GOT3 (cell line): ENCODE measurements at regions not wholly inside any gene's neighbourhood (a gene's known extent, or its start where the extent isn't known, plus 50 kb on each side); places are given as distances from the start of the nearest gene placed in this dataset.
A peak's percentile ranks its signal among the peaks of the same experiment; 100 is the strongest.

ENCODE experiments used
- DNase-seq: peaks from one replicate; lab custom pipeline; 2025; ENCODE audit warnings: mixed read lengths; lab: John Stamatoyannopoulos, UW

DNA sequence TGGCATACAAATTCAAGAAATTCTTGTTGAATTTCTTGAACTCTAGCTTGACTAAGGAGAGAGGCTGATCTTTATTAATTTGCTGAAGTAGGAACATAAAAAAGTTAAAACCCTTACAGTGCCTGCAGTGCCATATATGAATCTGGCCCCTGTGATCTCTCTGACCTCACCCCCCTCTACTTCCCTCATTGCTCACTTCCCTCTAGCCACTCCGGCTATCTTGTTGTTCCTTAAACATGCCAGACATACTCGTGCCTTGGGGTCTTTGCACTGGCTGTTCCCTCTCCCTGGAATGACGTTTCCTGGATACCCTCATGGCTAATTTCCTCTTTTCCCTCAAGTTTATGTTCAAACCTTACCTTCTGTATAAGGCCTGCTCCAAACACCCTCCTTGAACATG, 246.3 kb upstream of the SIX2 start:
- DNase-seq: no peak

DNA sequence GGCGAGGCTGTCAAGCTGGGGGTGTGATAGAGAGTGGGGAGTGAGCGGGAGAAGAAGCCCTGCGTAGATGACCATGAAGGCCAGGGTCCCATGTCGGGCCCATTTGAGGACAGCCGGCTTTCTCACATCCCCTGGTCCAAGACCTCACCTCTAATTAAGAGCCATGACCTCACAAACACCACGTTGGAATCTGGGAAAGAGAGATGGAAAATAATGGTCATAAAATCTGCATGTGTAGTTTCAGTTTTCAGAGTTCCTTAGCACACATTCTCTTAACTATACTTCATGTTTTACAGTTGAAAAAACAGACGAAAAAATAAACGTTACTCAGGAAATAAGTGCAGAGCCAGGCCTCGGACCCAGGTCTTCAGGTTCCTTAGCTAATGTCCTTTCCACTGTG, 244.8 kb upstream of the SIX2 start:
- no peak for DNase-seq

DNA sequence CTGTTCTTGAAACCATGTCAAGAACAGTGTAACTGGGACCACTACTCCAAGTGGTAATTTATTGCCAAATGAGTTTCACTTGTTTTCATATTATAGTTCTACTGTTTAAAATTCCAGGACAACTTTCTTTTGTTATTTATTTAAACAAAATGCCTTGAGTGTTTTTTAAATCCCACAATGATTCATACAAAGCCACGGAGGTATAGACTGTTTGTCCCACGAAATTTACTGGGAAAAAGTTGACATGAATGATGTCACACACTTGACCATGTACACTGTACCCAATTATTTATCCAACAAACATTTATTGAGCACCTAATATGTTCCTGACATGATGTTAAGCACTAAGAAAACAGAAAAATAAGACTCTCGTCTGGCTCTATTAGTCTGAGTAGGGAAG, 243.9 kb upstream of the SIX2 start:
- no peak for DNase-seq

DNA sequence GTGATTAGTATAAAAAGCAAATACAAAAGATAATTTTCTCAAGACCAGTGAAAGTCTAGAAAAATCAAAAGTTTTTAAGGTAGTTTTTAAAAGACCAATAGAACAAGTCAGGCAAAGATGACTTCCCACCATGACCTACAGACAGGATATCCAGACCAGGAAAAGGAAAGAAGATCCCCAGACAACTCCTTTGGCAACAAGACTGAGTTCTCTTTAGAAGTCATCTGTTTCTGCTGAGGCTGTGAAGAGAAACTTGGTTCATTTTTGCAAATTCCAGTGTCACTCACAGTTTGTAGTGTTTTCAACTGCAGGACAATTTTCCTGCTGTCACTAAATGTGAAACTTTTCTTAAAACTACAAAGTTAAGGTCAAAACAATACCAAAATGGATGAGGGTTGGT, 240.9 kb upstream of the SIX2 start:
- DNase-seq: no peak

DNA sequence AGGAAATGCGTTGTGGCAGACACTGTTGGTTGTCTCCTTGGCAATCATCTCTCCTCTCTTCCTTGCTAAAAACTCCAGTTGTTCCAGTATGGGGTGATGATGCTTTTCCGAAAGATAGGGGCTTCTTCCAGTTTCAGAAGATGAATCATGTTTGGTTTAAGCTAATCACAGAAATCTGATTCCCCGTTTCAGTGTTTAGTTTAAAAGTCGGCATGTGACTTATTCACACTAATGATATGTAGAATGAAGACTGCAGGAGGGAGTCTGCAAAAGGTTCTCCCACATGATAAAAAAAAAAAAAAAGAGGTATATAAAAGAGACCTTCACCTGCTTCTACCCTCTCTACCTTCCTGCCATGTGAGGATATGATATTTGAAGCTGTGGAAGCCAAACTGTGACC, 239.0 kb upstream of the SIX2 start:
- no peak for DNase-seq

DNA sequence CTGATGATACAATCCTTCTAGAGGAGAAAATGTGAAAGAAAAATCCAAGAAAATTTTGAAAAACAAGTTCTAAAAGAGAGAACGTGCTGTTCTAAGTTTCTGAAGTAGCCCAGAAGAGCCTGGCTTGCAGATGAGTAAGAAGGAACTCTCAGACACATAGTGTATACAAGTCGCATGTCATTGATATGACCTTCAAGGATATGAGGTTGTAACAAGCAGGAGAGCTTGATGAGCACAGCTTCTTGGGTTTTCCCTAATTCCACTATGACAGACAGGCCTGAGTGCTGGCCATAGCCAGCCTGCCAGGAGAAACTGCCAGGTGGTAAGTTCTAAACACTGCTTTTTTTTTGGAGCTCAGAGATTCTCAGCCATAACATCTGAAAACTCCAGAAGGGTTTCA, 235.7 kb upstream of the SIX2 start:
- DNase-seq: no peak

DNA sequence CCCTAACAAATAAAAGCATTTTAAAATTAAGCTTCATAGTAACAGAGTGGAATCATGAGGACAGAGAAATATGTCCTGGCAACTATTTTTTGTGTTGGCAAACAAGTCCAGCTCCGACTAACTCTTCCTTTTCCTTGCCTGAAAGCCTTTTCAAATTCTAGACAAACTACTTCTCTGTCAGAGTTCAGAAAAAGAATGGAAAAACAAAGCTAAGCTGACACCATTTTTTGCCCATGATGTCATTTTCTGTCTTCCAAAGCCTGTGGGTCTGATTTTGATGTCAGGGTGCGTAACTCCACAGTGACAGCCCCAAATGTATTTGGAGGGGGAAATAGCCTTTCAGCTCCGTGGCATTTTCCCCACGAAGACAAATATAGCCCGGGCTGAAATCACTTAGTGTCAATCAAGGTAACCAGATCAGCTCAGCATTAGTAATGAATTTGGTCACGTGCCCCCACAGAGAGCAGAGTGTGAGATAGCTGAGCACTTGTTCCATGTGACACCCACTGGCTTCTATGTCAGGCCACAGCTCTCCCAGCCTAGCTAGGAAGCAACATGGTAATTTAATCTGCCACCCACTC, 233.0 kb upstream of the SIX2 start:
- no peak for DNase-seq

DNA sequence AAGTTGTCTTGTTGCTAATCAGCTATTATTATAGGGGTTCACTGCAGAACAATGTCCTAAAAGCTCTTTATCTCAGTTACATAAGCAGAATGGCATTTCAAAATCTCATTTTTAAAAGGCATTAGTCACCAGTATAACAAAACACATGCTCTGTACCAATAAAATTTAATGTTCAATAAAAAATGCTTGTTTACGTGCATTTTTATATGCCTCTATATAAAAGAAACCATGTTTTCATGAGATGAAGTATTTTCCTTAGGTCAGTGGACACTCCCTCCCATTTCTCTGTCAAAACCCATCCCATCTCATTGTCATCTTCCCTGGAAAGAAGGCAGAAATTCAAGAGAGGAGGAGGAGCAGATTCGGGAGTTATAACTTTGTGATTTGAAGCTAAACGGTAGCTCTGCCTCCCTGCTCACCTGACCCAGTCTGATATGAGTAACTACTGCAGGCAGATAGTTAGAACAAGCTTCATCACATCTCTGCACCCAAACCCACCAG, 231.9 kb upstream of the SIX2 start:
- no peak for DNase-seq

DNA sequence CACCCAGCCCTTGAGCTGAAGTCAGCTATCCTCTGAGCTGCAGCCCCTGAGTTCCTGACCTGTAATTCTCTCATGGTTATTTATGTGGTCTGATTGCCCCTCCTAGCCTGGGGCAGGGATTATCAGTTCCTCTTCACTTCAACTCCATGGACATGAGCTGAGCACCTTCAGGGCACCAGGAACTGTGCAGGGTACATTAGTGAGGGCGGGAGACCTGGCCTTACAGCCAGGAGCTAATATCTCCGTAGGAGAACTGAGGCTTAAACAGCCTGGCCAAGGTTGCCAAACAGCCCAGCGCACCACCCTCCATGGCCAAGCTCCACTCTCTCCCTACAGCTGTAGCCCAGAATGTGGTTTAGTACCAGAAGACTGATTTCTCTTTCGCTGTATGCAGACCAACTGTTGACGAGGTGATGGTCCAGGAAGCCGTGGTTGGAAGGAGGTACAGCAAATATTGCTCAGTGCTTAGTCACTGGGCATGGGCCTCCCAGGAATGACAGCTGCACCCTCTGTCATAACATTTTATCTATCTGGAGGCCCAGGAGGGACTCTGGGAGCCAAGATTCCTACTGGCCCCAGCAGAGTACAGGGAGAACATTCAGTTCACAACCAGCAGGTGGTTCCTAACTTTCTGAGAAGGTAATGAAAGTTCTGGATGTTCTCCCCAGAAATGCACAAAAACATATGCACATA, 228.7 kb upstream of the SIX2 start:
- DNase-seq: peak; percentile 36

DNA sequence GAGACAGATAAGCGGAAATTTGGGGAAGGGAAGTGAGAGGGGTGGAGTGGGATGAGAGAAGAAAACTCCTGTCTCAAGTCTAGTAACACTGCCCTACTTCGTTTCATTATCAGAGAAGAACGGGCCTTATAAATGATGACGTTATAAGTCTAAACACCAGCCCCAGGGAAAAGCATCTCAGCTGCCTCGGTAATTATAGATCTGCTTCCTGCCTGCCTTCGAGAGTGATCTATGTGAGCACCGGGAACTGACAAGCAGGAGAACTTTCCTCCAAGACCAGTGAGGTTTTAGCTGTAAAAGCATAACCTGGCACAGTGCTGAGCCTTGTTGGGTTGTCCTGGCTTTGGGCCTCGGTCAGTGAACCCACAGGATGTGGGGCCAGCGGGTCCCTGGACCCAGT, 227.9 kb upstream of the SIX2 start:
- DNase-seq: no peak

DNA sequence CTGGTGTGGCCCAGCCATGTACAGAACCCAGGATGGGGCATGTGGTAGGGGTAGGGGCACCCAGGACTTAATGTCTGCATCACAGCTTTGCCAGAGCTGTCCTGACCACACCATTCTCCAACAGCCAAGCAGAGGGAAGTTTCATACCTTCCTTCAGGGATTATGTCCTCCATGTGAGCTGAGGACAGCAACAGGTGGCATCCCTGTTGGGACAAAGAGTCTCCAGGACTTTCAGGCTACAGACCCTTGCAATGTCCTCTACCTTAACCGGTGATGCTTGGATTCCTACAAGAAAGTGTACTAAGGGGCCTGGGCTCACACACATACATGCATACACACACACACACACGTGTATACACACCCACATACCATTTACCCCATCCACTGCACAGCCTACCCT, 227.0 kb upstream of the SIX2 start:
- DNase-seq: no peak

DNA sequence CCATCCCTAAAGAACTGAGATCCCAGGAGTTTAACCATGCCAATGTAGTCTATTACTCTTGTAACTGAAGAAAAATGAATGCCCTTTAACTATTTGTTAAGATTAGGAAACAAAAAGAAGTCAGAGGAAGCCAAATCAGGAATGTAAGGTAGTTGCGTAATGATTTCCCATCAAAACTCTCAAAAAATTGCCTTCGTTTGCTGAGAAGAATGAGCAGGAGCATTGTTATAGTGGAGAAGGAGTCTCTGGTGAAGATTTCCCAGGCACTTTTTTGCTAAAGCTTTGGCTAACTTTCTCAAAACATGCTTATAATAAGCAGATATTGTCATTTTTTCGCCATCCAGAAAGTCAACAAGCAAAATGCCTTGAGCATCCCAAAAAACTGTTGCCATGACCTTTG, 224.0 kb upstream of the SIX2 start:
- no peak for DNase-seq

DNA sequence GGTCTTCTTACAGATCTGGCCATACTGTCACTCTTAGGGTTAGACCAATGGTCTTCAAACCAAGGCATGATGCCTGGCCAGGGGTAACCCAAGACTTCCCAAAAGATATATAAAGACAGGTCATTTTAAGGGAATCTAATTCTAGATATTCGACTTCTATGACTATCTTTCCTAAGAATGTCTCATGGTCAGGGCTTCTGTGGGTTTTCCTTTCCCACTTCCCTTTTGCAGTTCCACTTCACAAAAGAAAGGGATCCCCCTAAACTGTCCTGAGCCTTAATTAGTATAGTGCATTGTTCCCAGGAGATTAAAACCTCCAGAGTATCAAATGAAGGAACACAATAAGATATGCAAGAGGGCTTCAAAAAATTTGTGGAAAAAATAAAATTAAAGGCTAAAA, 223.6 kb upstream of the SIX2 start:
- no peak for DNase-seq

DNA sequence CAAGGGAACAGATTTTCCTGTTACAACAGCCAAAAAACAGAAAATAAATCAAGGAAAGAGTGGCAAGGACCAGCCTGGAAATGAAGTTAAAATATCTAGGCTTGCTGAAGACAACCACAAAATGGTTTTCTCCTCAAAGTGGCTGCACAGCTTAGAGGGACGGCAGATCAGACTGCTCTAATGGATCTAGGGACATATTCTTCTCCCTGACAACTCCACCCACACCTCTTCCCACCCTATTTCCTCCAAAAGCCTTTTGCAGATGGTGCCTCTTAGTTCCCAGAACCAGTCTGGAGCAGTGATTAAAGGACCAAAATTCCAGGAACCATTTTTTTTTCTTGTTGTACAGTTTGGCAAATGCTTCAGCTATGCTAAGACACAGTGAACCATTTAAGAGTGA, 220.2 kb upstream of the SIX2 start:
- no peak for DNase-seq

DNA sequence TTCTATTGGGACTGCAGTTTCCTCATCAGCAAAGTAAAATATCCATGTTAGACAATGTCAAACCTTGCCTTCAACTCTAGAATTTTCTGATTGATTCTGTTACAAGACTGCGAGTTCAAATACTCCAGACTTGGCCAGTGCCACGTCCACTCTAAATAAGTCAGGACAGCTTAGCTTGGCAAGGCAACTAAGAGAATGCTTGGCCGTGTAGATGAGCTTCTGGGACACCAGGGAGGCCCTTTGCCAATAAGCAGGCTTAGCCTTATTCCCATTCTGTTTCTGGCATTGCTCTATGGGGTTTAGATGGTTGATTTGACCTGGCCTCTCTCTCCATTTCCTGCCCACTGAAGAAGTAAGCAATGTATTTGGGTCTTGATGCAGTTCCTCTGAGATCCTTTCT, 218.1 kb upstream of the SIX2 start:
- DNase-seq: no peak

DNA sequence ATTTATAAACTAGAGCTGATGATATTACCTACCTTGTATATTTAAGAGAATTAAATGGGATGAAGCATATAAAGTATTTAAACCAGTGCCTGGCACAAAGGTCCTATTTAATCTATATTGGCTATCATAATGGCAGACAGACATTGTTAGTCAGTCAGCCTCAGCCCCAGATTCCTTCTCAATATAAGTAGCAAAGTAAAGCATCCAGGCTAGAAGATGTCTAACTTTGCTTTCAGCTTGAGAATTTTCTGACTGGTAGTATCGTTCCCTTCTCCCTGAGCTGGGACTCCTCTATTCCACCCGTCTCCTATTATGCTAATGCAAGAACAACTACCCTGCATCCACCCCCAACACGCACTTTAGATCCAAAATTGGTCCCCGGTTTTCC, 215.7 kb upstream of the SIX2 start:
- no peak for DNase-seq

DNA sequence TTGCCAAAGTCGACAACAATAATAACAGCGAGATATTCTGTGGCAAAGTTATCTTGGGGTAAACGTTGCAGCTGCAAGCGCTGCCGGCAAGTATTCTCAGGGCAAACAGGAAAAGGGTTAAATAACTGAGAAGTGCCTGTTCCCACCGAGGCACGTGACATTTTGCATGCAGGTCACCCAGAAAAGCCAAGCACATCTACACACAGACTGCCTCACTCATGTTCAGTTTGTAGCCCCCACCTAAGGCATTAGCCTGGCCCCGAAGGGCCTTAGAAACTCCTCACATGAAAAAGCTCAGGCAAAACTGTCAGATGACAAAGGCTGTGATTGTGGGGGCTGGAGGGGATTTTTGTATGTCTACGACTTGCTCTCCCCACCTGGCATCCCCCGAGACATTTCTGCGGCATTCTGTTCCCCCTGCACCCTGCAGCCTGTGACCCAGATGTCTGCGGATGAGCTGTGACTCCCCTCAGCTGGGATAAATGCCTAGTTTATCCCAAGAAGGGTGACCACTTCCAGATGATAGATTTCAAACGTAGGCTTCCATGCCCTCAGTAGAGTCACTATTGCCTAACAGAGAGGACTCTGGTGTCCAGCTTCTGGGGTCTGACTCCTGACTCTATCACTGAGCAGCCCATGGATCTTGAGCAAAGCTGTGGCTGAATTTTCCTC, 215.2 kb upstream of the SIX2 start:
- no peak for DNase-seq

DNA sequence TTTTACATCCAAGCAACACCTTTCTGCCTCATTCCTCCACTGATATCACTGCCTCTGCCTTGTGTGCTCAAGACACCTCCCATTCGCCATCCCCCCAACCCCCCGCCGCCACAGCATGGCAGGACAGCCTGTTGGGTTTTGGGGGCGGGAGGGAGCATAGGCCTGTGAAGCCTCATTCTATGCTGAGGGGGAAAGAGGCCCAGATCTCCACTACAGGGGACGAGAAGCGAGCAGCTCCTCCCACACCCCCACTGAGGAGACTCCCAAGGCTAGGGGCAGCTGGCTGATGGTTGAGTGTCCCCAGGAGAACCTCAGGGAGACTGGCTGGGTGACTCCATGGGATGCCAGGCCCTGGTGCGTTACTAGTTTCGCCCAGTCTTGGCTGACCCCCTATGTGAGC, 214.3 kb upstream of the SIX2 start:
- DNase-seq: no peak

DNA sequence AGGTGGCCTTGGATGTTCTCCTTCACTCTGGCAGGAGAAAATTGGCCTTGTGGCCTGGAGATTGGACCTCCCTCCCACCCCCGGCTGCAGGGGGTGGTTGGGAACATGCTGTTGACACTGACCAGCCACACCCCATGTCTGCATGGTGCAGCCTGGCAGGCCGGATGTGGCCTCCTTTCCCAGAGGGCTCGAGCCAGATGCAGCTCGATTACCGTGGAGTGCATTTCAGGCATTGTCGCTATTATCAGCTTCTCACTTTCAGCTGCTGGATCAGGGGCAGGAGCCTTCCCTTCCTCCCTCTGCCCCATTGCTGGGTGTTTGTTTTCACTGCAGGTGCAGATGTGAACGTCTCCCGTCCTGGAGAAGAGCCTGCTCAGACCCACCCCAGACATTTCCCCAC, 211.0 kb upstream of the SIX2 start:
- DNase-seq: no peak

DNA sequence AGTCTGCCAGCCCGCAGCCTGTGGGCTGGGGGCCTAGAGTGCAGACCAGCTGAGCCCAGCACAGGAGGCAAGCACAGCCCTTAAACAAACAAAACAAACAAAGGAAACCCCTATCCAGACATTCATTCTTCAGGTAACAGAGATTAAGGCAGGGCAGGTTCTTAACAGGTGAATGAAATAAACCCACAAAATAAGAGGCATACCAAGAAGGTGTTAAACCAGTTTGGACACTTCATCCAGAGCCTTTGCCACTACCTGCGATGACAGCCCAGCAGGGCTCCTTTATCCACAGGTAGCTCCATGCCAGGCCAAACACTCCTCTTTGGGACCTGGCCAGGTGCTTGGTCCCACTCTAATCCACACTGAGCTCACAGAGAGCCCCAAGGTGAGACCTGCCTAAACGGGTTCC, 209.7 kb upstream of the SIX2 start:
- DNase-seq: no peak

DNA sequence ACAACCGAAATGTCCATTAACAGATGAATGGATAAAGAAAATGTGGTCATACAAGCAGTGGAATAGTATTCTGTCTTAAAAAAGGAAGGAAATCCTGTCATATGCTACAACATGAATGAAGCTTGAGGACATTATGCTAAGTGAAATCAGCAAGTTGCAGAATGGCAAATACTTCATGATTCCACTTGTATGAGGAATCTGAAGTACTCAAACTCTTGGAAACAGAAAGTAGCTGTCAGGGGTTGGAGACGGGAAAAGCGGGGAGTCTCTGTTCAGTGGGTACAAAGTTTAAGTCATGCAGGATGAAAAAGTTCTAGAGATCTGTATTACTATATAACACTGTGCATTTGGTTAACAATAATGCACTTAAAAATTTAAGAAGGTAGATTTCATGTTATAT, 209.0 kb upstream of the SIX2 start:
- no peak for DNase-seq

DNA sequence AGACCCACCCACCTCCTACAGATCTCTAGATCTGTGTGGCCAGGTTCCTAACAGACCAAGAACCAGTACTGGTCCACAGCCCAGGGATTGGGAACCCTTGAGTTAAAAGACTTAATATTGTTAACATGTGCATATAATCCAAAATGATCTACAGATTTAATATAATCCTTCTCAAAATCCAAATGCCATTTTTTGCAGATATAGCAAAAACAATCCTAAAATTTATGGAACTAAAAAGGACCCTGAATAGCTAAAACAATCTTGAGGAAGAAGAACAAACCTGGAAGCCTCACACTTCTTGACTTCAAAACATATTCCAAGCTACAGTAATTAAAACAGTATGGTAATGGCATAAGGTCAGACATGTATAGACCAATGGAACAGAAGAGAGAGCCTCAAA, 206.9 kb upstream of the SIX2 start:
- DNase-seq: no peak

DNA sequence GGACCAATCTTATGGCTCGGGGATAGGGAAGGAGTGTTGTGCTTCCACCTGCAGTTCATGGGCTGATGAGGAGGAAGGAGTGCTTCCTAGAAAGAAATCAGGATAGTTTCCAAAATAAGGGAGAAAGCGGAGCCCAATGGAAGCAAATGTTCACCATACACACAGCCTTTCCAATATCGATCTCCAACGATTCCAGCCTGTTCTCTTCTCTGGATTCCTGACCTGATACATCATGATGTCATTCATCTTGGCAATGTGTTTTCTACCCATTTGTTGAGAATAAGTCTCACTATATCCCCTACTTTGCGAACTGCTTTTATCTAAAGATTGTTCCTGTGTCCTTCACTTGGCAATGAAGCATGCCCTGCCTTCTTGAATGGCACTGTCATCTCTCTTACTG, 205.3 kb upstream of the SIX2 start:
- DNase-seq: no peak
